RCC 7860 (cell line): ENCODE measurements at regions not wholly inside any gene's neighbourhood (a gene's known extent, or its start where the extent isn't known, plus 50 kb on each side); places are given as distances from the start of the nearest gene placed in this dataset.

Experiments
- DNase-seq: peaks from one replicate; pipeline ENCODE4 v3.0.0-alpha.2; 2015; ENCODE audit warnings: low spot score
- FAIRE-seq: peaks from 2 replicates; lab custom pipeline; 2012; peaks lifted over from hg19 to GRCh38; lab: Jason Lieb, UNC

GRCh38 chrY:21149971-21150370 is 361.2 kb upstream of the RBMY1B start:
- DNase-seq = no peak
- no peak for FAIRE-seq

- FAIRE-seq (no peak), DNase-seq (no peak)
Measured at GRCh38 chrY:21169821-21170220, 341.3 kb upstream of the RBMY1B start.

- DNase-seq (no peak), FAIRE-seq (no peak)
Measured at GRCh38 chrY:21174697-21175463, 336.3 kb upstream of the RBMY1B start.

GRCh38 chrY:21175505-21175904 is 335.6 kb upstream of the RBMY1B start:
- no peak for FAIRE-seq

GRCh38 chrY:21177306-21177800 is 333.8 kb upstream of the RBMY1B start:
- FAIRE-seq = no peak
- DNase-seq = no peak

More at GRCh38 chrY:21175505-21175904, 335.6 kb upstream of the RBMY1B start:
- no peak for DNase-seq

GRCh38 chrY:21178281-21178680 is 332.9 kb upstream of the RBMY1B start:
- no peak for DNase-seq
- FAIRE-seq = no peak

GRCh38 chrY:21180921-21181320 is 330.2 kb upstream of the RBMY1B start:
- FAIRE-seq (no peak), DNase-seq (no peak)

GRCh38 chrY:21184271-21184670 is 326.9 kb upstream of the RBMY1B start:
- DNase-seq (no peak), FAIRE-seq (no peak)

GRCh38 chrY:21185419-21186105 is 325.6 kb upstream of the RBMY1B start:
- FAIRE-seq = no peak
- no peak for DNase-seq

GRCh38 chrY:21192694-21193093 is 318.4 kb upstream of the RBMY1B start:
- DNase-seq (no peak), FAIRE-seq (no peak)

- DNase-seq (no peak), FAIRE-seq (no peak)
Measured at GRCh38 chrY:21200246-21200645, 310.9 kb upstream of the RBMY1B start.

- DNase-seq (no peak), FAIRE-seq (no peak)
Measured at GRCh38 chrY:21227849-21228248, 283.3 kb upstream of the RBMY1B start.

GRCh38 chrY:21240221-21240620 is 270.9 kb upstream of the RBMY1B start:
- FAIRE-seq = no peak
- DNase-seq = no peak

GRCh38 chrY:21240662-21241310 is 270.4 kb upstream of the RBMY1B start:
- no peak for DNase-seq
- FAIRE-seq = no peak

GRCh38 chrY:21242793-21243192 is 268.3 kb upstream of the RBMY1B start:
- DNase-seq = no peak
- no peak for FAIRE-seq

- no peak for FAIRE-seq
Measured at GRCh38 chrY:21246780-21247179, 264.4 kb upstream of the RBMY1B start.

GRCh38 chrY:21248591-21248990 is 262.5 kb upstream of the RBMY1B start:
- FAIRE-seq (no peak), DNase-seq (no peak)

More at GRCh38 chrY:21246780-21247179, 264.4 kb upstream of the RBMY1B start:
- DNase-seq = no peak

- DNase-seq (no peak), FAIRE-seq (no peak)
Measured at GRCh38 chrY:21253455-21254248, 257.5 kb upstream of the RBMY1B start.

- FAIRE-seq (no peak), DNase-seq (no peak)
Measured at GRCh38 chrY:21254476-21254875, 256.7 kb upstream of the RBMY1B start.

- no peak for DNase-seq
- FAIRE-seq = no peak
Measured at GRCh38 chrY:21256820-21257219, 254.3 kb upstream of the RBMY1B start.

- FAIRE-seq (no peak), DNase-seq (no peak)
Measured at GRCh38 chrY:21259707-21260106, 251.4 kb upstream of the RBMY1B start.
